ENCODE measurements at regions not wholly inside any gene's neighbourhood (a gene's known extent, or its start where the extent isn't known, plus 50 kb on each side); places are given as distances from the start of the nearest gene placed in this dataset.

GRCh38 chr19:28652765-28653164, 560.2 kb downstream of the UQCRFS1 start:
- no peak for TF ChIP-seq CTCF (IDR thresholded peaks at IDR 0.05)
- TF ChIP-seq POLR2A (IDR thresholded peaks at IDR 0.05) = no peak
